Skeletal muscle cell (primary cell): ENCODE measurements at regions not wholly inside any gene's neighbourhood (a gene's known extent, or its start where the extent isn't known, plus 50 kb on each side); places are given as distances from the start of the nearest gene placed in this dataset.
"Not testable (repeated sequence)": the region's sequence is repeated elsewhere in the genome, so short reads cannot be mapped to it uniquely, and the experiment has no call there.

Source experiments
- DNase-seq: peaks from one replicate; pipeline ENCODE4 v3.0.0-alpha.2; 2010; ENCODE audit warnings: low read depth
- H3K4me3 ChIP-seq: 2 replicates; pipeline ENCODE4 v1.5.1; 2011; ENCODE audit warnings: low read depth, mild to moderate bottlenecking, control low read depth, low read length, moderate library complexity

DNA sequence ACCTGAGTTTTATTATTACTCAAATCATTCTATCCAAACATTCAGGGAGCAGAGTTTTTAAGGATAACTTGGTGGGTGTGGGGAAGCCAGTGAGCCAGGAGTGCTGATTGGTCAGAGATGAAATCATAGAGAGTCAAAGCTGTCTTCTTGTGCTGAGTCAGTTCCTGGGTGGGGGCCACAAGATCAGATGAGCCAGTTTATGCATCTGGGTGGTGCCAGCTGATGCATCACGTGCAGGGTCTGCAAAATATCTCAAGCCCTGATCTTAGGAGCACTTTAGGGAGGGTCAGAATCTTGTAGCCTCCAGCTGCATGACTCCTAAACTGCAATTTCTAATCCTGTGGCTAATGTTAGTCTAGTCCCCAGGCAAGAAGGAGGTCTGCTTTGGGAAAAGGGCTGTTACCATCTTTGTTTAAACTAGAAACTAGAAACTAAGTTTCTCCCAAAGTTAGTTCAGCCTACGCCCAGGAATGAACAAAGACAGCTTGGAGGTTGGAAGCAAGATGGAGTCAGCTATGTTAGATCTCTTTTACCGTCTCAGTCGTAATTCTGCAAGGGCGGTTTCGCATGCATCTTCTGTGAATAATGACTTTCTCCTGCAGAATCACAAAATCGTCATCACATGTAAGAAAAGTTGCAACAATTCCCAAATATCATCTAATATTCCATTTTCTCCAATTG lies 97.5 kb downstream of the ZNF664 start:
- not testable (repeated sequence) for DNase-seq, H3K4me3 ChIP-seq

DNA sequence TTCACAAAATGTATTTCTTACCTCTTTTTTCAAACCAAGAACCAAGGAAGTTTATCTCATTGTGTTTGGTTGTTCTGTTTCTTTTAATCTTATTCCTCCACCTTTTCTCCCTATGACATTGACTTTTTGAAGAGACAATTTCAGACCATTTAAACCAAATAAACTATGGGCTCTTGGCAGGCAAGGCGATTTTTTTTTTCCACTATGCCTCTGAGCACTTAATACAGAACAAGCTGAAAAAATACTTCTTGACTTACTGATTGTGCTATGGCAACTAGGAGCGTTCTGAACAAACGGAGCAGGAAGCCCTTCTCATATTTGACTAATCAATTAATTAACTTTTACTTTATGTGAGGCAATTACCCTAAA lies 98.0 kb downstream of the ZNF664 start:
- no peak for DNase-seq
- no peak overlapping the region for H3K4me3 ChIP-seq

DNA sequence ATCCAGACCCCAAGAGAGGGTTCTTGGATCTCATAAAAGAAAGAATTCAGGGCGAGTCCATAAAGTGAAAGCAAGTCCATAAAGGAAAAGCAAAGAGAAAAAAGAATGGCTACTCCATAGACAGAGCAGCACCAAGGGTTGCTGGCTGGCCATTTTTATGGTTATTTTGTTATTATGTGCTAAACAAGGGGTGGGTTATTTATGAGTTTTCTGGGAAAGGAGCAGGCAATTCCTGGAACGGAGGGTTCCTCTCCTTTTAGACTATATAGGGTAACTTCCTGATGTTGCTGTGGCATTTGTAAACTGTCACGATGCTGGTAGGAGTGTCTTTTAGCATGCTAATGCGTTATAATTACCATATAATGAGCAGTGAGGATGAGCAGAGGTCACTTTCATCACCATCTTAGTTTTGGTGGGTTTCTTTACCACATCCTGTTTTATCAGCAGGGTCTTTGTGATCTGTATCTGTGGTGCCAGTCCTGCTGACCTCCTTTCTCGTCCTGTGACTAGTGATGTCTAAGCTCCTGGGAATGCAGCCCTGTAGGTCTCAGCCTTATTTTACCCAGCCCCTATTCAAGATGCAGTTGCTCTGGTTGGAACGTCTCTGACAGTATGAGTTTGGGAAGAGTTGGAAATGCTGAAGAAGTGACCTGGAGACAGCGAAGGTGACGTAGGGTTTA lies 100.5 kb downstream of the ZNF664 start:
- H3K4me3 ChIP-seq: no peak overlapping the region
- DNase-seq: no peak

DNA sequence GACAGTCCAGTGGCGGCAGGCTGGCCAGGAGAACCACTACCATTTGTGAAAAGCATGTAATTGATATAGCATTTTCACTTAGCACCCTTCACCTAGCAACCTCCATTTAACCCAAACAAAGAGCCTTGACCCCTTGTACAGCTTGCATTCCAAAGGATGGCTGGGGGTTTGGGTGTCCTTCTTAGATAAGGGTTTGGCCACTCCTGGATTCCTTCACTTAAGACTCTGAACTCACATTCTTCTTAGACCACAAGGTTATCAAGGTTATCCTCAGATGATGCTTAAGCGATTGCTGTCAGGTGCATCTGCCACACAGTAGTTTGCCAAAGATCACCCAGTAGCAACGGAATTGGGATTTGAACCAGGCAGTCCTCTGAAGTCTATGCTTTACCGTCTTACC lies 102.8 kb downstream of the ZNF664 start:
- no peak for DNase-seq
- H3K4me3 ChIP-seq: no peak overlapping the region

DNA sequence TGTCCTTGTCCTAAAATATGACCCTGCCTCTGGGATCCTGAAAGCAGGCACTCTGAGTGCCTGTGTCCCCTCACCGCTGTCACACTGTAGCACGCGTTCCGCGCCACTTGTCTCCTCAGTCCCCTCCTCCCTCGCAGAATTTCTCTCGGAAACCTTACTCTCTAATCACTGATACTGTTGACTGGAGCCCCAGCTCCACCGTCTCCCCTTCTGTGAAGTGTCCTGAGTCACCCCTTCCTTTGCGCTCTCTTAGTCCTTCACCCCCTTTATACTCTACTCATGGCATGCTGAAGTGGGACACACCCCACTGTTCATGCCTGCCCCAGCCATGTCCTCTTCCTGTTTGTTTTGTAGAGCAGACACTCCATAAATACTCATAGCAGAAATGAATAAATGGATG lies 104.7 kb downstream of the ZNF664 start:
- no peak for DNase-seq
- H3K4me3 ChIP-seq: no peak overlapping the region

DNA sequence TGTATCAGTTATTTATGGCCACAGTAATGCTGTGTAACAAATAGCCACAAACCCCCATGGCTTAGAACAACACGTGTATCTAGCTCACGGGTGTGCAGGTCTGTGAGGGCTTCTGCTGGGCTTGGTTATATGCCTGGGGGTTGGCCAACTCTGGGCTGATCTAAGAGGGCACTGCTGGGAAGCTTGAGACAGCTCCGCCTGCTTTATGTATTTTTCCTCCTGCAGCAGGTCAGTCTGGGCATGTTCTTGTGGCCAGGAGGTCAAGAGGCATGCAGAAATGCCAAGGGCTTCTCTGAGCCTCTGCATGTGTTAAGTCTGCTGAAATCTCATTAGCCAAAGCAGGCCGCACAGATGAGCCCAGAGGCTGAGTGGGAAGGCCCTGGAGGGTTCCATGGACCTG lies 105.8 kb downstream of the ZNF664 start:
- no peak overlapping the region for H3K4me3 ChIP-seq
- no peak for DNase-seq

DNA sequence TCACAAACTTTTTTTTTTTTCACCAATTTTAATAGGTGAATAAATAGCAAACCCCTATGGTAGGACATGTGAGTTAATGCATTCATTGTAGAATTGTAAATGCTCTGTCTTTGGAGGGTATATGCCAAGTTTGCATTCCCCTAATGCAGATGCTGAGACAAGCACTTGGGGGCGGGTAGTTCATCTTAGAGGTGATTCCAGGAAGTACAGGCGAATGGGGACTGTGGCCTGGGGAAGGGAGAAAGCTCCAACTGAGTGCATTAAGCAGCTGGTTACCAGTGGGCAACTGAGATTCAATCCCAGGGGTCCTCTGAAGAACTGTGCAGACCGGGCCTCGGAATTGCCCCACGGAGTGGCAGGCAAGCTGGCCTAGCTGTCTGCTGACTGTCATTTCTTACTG lies 107.6 kb downstream of the ZNF664 start:
- no peak for DNase-seq
- H3K4me3 ChIP-seq: no peak overlapping the region

DNA sequence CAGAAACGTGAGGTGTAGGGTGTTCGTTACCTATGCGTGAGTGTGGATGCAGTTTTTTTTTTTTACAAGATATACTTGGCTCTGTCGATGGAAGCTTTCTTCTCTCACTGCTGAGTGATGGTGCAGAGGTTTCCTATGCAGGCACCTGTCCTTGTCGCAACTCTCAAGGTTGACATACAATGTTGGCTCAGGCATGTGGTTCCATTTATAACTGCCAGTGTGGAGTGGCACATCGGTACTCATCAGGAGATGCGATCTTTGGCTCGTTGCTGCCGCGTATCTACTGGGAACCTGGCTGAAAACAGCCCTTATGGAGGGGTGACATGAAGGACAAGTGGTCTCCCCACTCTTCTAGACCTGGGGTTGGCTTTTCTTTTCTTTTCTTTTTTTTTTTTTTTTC lies 109.0 kb downstream of the ZNF664 start:
- no peak for DNase-seq
- H3K4me3 ChIP-seq: no peak overlapping the region

DNA sequence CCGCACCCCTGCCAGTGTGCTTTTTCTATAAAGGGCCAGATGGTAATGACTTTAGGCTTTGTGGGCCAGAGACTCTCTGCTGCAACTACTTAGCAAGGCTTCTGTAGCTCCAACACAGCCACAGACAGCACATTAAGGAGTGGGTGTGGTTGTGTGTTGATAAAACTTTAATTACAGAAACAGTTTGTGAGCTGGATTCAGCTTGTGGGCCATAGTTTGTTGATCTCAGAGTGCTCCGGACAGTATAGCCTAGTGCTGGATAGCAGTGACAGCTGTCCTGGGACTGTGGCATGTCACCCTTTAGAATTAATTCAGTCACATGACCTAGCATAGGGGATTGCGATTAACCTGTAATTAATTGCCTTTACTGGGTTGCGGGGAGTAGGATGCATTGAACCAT lies 109.7 kb downstream of the ZNF664 start:
- H3K4me3 ChIP-seq: no peak overlapping the region
- no peak for DNase-seq

DNA sequence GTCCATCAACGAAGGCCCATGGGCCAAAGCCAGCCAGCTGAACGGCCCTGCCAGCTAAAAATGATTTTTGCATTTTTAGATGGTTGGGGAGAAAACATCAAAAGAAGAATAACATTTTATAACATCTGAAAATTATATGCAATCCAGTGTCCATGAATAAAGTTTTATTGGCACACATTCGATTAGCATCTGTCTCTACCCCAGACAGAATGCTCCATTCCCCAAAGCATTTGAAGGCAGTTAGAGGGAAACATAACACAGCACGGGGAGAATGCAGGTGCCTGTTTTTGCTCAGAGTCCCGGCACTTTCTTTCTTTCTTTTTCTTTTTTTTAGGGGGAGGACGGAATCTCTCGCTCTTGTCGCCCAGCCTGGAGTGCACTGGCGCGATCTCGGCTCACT lies 110.7 kb downstream of the ZNF664 start:
- no peak for DNase-seq
- H3K4me3 ChIP-seq: no peak overlapping the region

DNA sequence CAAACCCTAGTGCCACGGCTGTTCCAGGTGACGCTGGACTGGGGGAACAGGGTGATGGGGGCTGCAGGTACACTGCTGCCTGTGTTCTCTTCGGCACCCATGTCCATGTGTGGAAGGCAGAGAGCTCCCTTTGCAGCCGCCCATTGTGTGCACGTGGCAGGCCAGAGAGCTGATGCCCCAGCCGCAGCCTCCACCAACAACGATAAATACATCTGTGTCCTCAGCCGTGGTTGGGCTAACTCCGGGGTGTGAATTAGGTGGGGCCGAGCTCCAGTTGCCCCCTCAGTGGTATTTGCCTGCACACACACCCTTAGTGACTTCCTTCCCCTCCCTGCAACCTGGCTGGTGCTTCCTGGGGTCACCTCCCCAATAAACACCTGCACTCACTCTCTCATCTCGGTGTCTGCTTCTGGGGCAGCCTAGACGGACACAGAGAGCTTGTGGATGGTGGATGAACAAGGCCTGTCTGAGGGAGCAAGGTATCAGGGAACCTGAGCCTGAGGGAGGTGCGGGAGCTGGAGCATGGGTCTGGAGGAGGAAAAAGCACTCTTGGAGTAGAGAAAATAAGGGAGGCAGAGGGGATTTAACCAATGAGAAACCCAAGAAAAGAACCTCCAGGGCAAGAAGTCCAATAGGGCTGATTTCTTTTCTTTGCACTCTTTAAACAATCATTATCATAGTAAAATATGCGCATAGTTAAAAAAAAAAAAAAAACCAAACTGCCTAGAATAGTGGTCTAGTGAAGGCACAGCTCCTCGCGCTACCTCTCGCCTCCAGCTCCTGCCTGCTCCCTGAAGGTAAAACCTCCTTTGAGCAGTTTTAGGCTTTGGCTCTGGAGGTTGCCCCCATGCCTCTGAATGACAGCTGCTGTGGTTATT lies 112.6 kb downstream of the ZNF664 start:
- H3K4me3 ChIP-seq: no peak overlapping the region
- no peak for DNase-seq

DNA sequence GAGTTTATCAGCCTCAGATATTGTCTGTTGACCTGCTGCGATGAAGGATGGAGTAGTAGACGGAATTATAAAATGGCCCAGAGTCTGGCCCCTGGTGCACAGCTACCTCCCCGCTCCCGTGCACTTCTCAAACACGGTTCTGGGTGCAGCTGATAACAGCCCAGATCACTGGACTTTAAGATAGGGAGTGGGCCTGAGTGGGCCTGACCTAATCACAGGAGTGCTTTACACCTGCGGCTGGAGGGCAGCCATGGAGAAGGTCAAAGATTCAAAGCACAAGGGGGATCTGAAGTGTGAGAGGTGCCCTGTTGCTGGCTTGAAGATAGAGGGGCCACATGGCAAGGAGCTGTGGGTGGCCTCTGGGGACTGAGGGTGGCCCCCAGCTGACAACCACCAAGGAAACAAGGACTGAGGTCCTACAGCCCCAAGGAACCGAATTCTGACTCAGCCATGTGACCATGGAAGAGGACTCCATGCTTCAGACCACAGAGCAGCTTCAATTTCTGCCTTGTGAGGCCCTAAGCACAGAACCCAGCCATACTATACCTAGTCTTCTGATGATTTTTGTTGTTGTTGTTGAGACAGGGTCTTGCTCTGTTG lies 113.4 kb downstream of the ZNF664 start:
- DNase-seq: no peak
- H3K4me3 ChIP-seq: no peak overlapping the region

DNA sequence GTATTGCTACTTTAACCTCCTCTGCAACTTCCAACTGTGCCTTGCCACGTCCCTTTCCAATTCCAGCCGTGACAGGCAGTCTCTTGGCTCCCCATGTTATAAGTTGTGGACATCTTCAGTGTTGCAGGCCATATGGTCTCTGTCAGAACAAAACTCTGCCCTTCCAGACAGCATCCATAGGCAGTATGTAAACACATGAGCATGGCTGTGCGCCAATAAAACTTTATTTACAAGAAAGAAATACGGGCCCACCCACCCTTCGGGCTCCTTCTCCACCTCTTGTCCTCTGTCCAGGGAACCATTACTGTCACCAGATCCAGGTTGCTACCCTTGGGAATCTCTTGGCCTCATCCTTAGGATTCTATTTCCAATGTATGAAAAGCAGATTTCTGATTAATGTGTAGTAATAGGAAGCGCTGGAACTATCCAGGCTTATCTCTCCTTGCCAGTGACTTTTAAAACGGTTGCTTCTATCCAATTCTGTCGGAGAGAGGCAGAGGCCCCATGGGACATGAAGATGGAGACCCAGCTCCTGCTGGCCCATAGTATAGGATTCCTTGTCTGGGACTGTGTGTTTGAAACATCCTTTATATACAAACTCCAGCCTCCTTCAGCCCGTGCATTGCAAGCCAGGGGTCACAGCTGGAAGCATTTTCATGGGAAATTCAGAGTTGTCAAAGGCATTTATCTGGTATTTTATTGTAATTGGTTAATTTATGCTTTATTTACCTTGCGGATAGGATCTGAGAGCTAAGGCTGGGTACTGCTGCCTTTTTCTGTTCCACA lies 114.4 kb downstream of the ZNF664 start:
- H3K4me3 ChIP-seq: no peak overlapping the region
- DNase-seq: no peak

DNA sequence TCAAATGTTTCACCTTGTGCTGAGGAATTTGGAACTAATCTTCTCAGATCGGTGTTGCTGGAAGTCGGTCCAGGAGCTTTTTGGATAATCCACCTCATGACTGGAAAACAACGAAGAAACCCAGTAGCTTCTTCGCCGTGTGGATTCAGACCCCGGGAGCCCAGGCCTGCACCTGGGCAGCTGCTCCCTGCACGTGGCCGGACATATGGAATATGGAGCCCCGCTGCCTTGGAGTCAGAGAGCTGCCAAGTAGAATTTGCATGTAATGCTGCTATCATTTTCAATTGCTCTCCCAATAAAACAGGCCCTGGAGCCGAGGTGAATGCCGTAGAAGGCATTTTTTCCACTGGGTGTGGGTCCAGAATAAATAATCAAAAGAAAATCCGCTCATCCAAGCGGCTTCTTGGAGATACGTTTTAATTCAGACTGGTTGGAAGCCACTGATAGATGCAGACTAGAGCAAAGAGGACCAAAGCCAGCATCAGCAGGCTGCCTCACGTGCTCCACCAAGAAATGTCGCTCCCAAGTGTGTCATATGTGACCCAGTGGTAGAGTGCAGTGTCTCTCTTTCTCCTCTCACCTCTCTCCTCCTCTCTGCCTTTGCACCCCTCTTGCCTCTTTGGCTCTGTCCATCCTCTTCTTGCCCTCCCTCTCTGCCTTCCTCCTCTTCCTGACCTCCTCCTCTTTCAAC lies 115.3 kb downstream of the ZNF664 start:
- DNase-seq: no peak
- no peak overlapping the region for H3K4me3 ChIP-seq

DNA sequence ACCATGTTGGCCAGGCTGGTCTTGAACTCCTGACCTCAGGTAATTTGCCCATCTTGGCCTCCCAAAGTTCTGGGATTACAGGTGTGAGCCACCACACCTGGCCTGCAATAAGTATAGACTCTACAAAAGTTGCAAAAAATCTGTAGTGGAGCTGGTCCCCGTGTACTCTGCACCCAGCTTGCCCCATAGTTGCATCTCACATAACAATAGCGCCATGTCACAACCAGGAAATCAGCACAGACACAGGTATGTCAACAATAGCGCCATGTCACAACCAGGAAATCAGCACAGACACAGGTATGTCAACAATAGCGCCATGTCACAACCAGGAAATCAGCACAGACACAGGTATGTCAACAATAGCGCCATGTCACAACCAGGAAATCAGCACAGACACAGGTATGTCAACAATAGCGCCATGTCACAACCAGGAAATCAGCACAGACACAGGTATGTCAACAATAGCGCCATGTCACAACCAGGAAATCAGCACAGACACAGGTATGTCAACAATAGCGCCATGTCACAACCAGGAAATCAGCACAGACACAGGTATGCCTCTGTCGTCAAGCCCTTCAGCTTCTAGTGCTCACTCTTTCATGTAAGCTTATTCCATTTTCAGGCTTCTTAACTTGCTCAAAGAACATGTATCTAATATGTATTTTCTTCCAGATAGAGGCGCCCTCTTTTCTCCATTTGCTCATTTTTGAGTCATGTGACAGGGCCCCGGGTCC lies 116.3 kb downstream of the ZNF664 start:
- not testable (repeated sequence) for H3K4me3 ChIP-seq, DNase-seq

DNA sequence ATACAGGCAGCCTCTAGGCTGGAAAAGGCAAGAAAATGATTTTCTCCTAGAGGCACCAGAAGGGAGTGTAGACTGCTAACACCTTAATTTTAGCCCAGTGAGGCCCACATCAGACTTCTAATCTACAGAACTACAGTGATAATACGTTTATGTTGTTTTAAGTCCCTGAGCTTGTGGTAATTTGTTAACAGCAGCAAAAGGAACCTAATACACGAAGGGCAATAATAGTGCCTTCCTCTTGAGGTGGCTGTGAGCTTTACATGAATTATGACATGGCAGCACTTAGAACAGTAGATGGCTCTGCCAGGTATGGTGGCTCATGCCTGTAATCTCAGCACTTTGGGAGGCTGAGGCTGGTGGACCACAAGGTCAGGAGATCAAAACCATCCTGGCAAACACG lies 118.8 kb downstream of the ZNF664 start:
- DNase-seq: no peak
- H3K4me3 ChIP-seq: no peak overlapping the region

DNA sequence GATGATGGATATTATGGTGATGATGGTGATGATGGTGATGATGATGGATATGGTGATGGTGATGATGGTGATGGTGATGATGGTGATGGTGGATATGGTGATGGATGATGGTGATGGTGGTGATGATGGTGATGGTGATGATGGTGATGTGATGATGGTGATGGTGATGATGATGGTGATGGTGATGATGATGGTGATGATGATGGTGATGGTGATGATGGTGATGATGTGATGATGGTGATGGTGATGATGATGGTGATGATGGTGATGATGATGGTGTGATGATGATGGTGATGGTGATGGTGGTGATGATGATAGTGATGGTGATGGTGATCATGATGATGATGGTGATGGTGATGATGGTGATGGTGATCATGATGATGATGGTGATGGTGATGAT lies 119.5 kb downstream of the ZNF664 start:
- H3K4me3 ChIP-seq, DNase-seq: not testable (repeated sequence)

DNA sequence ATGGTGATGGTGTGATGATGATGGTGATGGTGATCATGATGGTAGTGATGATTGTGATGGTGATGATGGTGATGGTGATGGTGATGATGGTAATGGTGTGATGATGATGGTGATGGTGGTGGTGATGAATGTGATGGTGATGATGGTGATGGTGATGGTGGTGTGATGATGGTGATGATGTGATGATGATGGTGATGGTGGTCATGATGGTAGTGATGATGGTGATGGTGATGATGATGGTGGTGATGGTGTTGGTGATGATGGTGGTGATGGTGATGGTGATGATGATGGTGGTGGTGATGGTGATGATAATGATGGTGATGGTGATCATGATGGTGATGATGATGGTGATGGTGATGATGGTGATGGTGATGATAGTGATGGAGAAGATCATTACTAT lies 120.3 kb downstream of the ZNF664 start:
- DNase-seq: no peak

More for the DNA sequence above, 120.3 kb downstream of the ZNF664 start:
- H3K4me3 ChIP-seq: no peak overlapping the region
